ENCODE measurements at regions not wholly inside any gene's neighbourhood (a gene's known extent, or its start where the extent isn't known, plus 50 kb on each side); places are given as distances from the start of the nearest gene placed in this dataset.

- TF ChIP-seq POLR2A (IDR thresholded peaks at IDR 0.05) (no peak), CTCF (IDR thresholded peaks at IDR 0.05) (no peak), POLR2AphosphoS5 (IDR thresholded peaks at IDR 0.05) (no peak)
Measured at GRCh38 chr2:223306371-223306770, 254.4 kb downstream of the KCNE4 start.
